Endothelial cell of umbilical vein (primary cell): ENCODE measurements at regions not wholly inside any gene's neighbourhood (a gene's known extent, or its start where the extent isn't known, plus 50 kb on each side); places are given as distances from the start of the nearest gene placed in this dataset.

Experiments used
- BruUV-seq: library from RNA; stranded (reverse); fragments of 400-500 nt; replicated peaks from 2 replicates; lab custom pipeline; 2021; lab: Mats Ljungman, UMichigan
- CTCF ChIA-PET: fragments of 300-600, 350-600 bp; sonication (Branson Sonifier 250); formaldehyde crosslinking; loops from one replicate; lab custom pipeline; 2021; ENCODE audit warnings: antibody characterized with exemption, inconsistent platforms; lab: Charles Lee
- POLR2A ChIA-PET: fragments of 300-600, 350-600 bp; sonication (Branson Sonifier 250); formaldehyde crosslinking; loops from one replicate; lab custom pipeline; 2021; ENCODE audit warnings: antibody characterized with exemption, inconsistent platforms; lab: Charles Lee
- DNase-seq: peaks from one replicate; pipeline ENCODE4 v3.0.0-alpha.2; 2011; ENCODE audit warnings: low read depth, low spot score
- FAIRE-seq: peaks from 2 replicates; lab custom pipeline; 2011; peaks lifted over from hg19 to GRCh38; lab: Jason Lieb, UNC
- H2AFZ ChIP-seq: 2 replicates; pipeline ENCODE4 v1.6.0; 2012; ENCODE audit warnings: low read depth, low read length, control low read depth, inconsistent platforms
- H3K27ac ChIP-seq: 2 replicates; pipeline ENCODE4 v1.5.1; 2011; ENCODE audit warnings: low read depth, mild to moderate bottlenecking, control low read depth, low read length, moderate library complexity; ENCODE audit not compliant: insufficient read depth
- H3K27me3 ChIP-seq, 2 experiments: 2 replicates each; pipeline versions ENCODE4 v1.6.0 to v1.6.1; 2011; ENCODE audit warnings: low read length in 2 of 2, mixed read lengths in 1 of 2; ENCODE audit not compliant: control insufficient read depth in 2 of 2, insufficient read depth in 2 of 2
- H3K36me3 ChIP-seq, 2 experiments: 2 replicates in 1 of 2; 3 replicates in 1 of 2; pipeline ENCODE4 v1.5.1; 2011; ENCODE audit warnings: low read length in 2 of 2, mild to moderate bottlenecking in 1 of 2, moderate library complexity in 1 of 2; ENCODE audit not compliant: control insufficient read depth in 2 of 2, insufficient read depth in 2 of 2; ENCODE audit errors: extremely low read depth in 1 of 2
- H3K4me1 ChIP-seq: 3 replicates; pipeline ENCODE4 v1.5.1; 2011; ENCODE audit warnings: mild to moderate bottlenecking, low read length; ENCODE audit not compliant: control insufficient read depth, insufficient read depth; ENCODE audit errors: extremely low read depth
- H3K4me2 ChIP-seq: 2 replicates; pipeline ENCODE4 v1.6.1; 2011; ENCODE audit warnings: low read length, control low read depth, mixed read lengths; ENCODE audit not compliant: insufficient read depth
- H3K4me3 ChIP-seq, 3 experiments: fragments of 200-600 bp in 1 of 3; sonication (generic), shearing (Covaris generic) in 1 of 3; replicated peaks in 1 of 3; 2 replicates each; pipeline ENCODE4 v1.5.1; 2011 to 2016; ENCODE audit warnings: control low read depth in 3 of 3, low read length in 3 of 3, mild to moderate bottlenecking in 2 of 3, inconsistent platforms in 1 of 3, low read depth in 1 of 3, moderate library complexity in 1 of 3; ENCODE audit not compliant: insufficient read depth in 1 of 3
- H3K79me2 ChIP-seq: 2 replicates; pipeline ENCODE4 v1.6.0; 2012; ENCODE audit warnings: low read length, inconsistent platforms; ENCODE audit not compliant: control insufficient read depth, insufficient read depth
- H3K9ac ChIP-seq: replicated peaks from 2 replicates; pipeline ENCODE3; 2011; ENCODE audit warnings: low read length, control low read depth; ENCODE audit not compliant: insufficient read depth; ENCODE audit errors: extremely low read depth
- H3K9me1 ChIP-seq: replicated peaks from 3 replicates; pipeline ENCODE4 v1.6.0; 2011; ENCODE audit warnings: mild to moderate bottlenecking, low read length; ENCODE audit not compliant: control insufficient read depth, insufficient read depth; ENCODE audit errors: extremely low read depth
- H3K9me3 ChIP-seq: replicated peaks from 2 replicates; pipeline ENCODE4 v1.5.1; 2012; ENCODE audit warnings: low read length, inconsistent platforms; ENCODE audit not compliant: control insufficient read depth, insufficient read depth
- H4K20me1 ChIP-seq: replicated peaks from 2 replicates; pipeline ENCODE3; 2011; ENCODE audit warnings: mild to moderate bottlenecking, low read length; ENCODE audit not compliant: control insufficient read depth, insufficient read depth; ENCODE audit errors: extremely low read depth
- CTCF ChIP-seq, 2 donors: IDR thresholded peaks; 1 replicate in 1 of 2; 2 replicates in 1 of 2; pipeline ENCODE4 v1.5.1; 2011; ENCODE audit warnings: low read length in 2 of 2, mild to moderate bottlenecking in 2 of 2, moderate library complexity in 2 of 2, control low read depth in 1 of 2, inconsistent platforms in 1 of 2, low read depth in 1 of 2; ENCODE audit not compliant: insufficient read depth in 1 of 2; ENCODE audit errors: extremely low read depth in 1 of 2
- EZH2 ChIP-seq: IDR thresholded peaks from 2 replicates; pipeline ENCODE4 v1.6.1; 2012; ENCODE audit warnings: borderline replicate concordance, low read depth, mild to moderate bottlenecking, moderate library complexity, low read length, inconsistent platforms; ENCODE audit not compliant: severe bottlenecking
- FOS ChIP-seq: IDR thresholded peaks from 2 replicates; pipeline ENCODE4 v1.6.1; 2011; ENCODE audit warnings: mild to moderate bottlenecking, low read length, moderate library complexity, borderline replicate concordance; ENCODE audit not compliant: insufficient read depth
- GATA2 ChIP-seq: IDR thresholded peaks from 2 replicates; pipeline ENCODE4 v1.7.0; 2011; ENCODE audit warnings: low read depth, mild to moderate bottlenecking, moderate library complexity, mixed read lengths, low read length; ENCODE audit not compliant: insufficient read length, insufficient read depth
- JUN ChIP-seq: IDR thresholded peaks from 2 replicates; pipeline ENCODE4 v1.6.1; 2011; ENCODE audit warnings: borderline replicate concordance, low read depth; ENCODE audit not compliant: insufficient read length, insufficient read depth
- MAX ChIP-seq: IDR thresholded peaks from 2 replicates; pipeline ENCODE4 v1.6.1; 2011; ENCODE audit not compliant: insufficient read depth, insufficient read length
- MYC ChIP-seq: IDR thresholded peaks from one replicate; pipeline ENCODE4 v1.6.1; 2011; ENCODE audit warnings: mild to moderate bottlenecking, low read depth, low read length
- POLR2A ChIP-seq: IDR thresholded peaks from 2 replicates; pipeline ENCODE4 v1.6.1; 2012; ENCODE audit warnings: low read depth, mild to moderate bottlenecking, control low read depth, low read length
- POLR2AphosphoS5 ChIP-seq: IDR thresholded peaks from 2 replicates; pipeline ENCODE4 v1.6.1; 2012; ENCODE audit warnings: low read depth, mild to moderate bottlenecking, control low read depth, low read length, moderate library complexity; ENCODE audit not compliant: insufficient read depth
- dilution Hi-C: fragments of 300-500 bp; cut with MboI; formaldehyde crosslinking; loops from one replicate; pipeline ENCODE4 v1.15.0; 2019; ENCODE audit warnings: low sequenced_read_pairs; ENCODE audit not compliant: extremely low pct_ligation_motif_present
- intact Hi-C: fragments of 100-400 bp; cut with micrococcal nuclease; formaldehyde crosslinking; loops from one replicate; pipeline ENCODE4 v1.10.0; 2022

- CTCF ChIA-PET, result no interaction called here
Observed at GRCh38 chr13:61252213-61252612, 163.4 kb downstream of the PCDH20 start.

More at GRCh38 chr13:61252213-61252612, 163.4 kb downstream of the PCDH20 start:
- H3K4me1 ChIP-seq, result no peaks in the 10 kb centered on the region
- no peak overlapping the region for H3K9ac ChIP-seq
- H3K27me3 ChIP-seq, result no peaks in the 10 kb centered on the region
- no peak overlapping the region for H3K4me3 ChIP-seq
- no peak for DNase-seq
- H3K27ac ChIP-seq, result no peak overlapping the region
- no peaks in the 10 kb centered on the region for H3K79me2 ChIP-seq
- H2AFZ ChIP-seq, result no peak overlapping the region
- intact Hi-C loops (no loop called here), dilution Hi-C loops (no loop called here)
- TF ChIP-seq MAX (no peak), MYC (no peak), POLR2A (no peak), GATA2 (no peak), JUN (no peak), CTCF (IDR thresholded peaks at IDR 0.05; ENCODE audit: extremely low read depth in 1 of 2, insufficient read depth in 1 of 2, low read depth in 1 of 2, low read length in 2 of 2) (no peak), EZH2 (no peak), FOS (no peak), POLR2AphosphoS5 (no peak)
- no peak for FAIRE-seq
- BruUV-seq, result no TSS peak
- no peak overlapping the region for H3K4me2 ChIP-seq
- POLR2A ChIA-PET, result no interaction called here
- H3K9me1 ChIP-seq, result no peaks in the 10 kb centered on the region
- H3K9me3 ChIP-seq, result no peaks in the 10 kb centered on the region
- no peaks in the 10 kb centered on the region for H3K36me3 ChIP-seq
- H4K20me1 ChIP-seq, result no peaks in the 10 kb centered on the region
